ENCODE measurements at regions not wholly inside any gene's neighbourhood (a gene's known extent, or its start where the extent isn't known, plus 50 kb on each side); places are given as distances from the start of the nearest gene placed in this dataset.

GRCh38 chr2:173651891-173652290, 297.2 kb downstream of the CDCA7 start:
- WGBS: 97% methylated on average over 2 of the region's 2 CpGs
- TF ChIP-seq POLR2A (IDR thresholded peaks at IDR 0.05) (no peak), POLR2AphosphoS5 (IDR thresholded peaks at IDR 0.05) (no peak), CTCF (IDR thresholded peaks at IDR 0.05) (no peak)
- Histone ChIP-seq H3K27me3 (replicated peaks; ENCODE audit: insufficient read depth) (no peaks in the 10 kb centered on the region), H3K4me1 (replicated peaks) (no peaks in the 10 kb centered on the region), H3K36me3 (no peaks in the 10 kb centered on the region), H3K27ac (no peak overlapping the region), H3K9me3 (no peaks in the 10 kb centered on the region), H3K4me3 (no peak overlapping the region)
- intact Hi-C loops (cut with DNase I): no loop called here
- no peak for DNase-seq (ENCODE audit: low spot score)

DNA sequence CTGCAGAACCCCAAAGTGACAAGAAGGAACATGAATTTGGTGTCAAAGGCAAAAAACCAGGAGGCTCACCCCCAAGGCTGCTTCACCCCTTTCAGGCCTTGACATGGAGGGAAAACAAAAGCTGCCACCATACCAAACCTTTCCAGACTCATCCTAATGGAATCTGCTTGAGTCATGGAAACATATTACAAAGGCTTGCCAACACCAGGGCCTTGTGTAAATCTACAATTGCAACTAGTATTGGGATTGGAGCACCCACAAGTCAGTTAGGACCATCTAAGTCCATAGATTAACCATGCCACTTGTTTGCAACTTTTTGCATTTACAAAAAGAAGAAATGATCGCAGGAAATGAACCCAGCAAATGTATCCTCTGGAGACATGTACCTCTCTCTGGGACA, 297.6 kb downstream of the CDCA7 start:
- no peak overlapping the region for H3K27ac ChIP-seq
- no peak for TF ChIP-seq CTCF (IDR thresholded peaks at IDR 0.05)
- no peak for TF ChIP-seq POLR2AphosphoS5 (IDR thresholded peaks at IDR 0.05)
- TF ChIP-seq POLR2A (IDR thresholded peaks at IDR 0.05): no peak

DNA sequence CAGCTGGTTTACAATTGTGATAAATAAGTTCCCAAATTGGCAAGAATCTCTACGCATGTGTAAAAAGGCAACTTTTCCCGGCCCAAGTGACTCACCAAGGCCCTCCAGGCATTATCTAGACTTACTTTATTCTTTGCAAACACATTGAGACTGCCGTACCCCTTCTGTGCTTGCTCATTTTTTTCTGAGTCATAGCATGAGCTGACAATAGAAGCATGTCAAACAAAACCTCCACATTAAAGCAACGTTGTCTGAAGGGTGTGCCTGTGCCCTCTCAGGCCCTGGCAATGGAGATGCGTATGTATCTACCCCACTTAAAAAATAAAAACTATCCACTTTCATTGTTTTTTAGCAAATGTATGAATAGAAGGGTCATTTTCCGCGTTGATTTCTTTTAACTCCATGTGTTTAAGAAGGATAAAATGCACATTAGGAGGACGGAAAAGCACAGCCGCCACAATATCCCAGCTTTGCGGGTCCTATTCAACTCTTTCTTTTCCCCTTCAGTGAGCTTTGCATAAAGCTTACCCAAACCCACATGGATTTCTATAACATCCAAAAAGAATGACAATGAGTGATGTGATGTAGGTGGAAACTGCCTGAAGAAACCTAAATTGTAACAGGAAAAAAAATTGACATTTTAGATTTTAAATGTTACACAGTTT, 298.2 kb downstream of the CDCA7 start:
- Histone ChIP-seq H3K4me1 (replicated peaks) (no peaks in the 10 kb centered on the region), H3K27ac (no peak overlapping the region), H3K4me3 (no peak overlapping the region), H3K27me3 (replicated peaks; ENCODE audit: insufficient read depth) (no peaks in the 10 kb centered on the region), H3K9me3 (no peaks in the 10 kb centered on the region), H3K36me3 (no peaks in the 10 kb centered on the region)
- WGBS: 40% methylated on average over 10 of the region's 10 CpGs
- TF ChIP-seq POLR2AphosphoS5 (IDR thresholded peaks at IDR 0.05) (no peak), CTCF (IDR thresholded peaks at IDR 0.05) (no peak), POLR2A (IDR thresholded peaks at IDR 0.05) (no peak)
- DNase-seq (ENCODE audit: low spot score): peak; percentile 52
- intact Hi-C loops (cut with DNase I): no loop called here

More for the DNA sequence above, 297.6 kb downstream of the CDCA7 start:
- DNase-seq (ENCODE audit: low spot score): no peak
- Histone ChIP-seq H3K4me3 (no peak overlapping the region), H3K4me1 (replicated peaks) (no peaks in the 10 kb centered on the region), H3K27me3 (replicated peaks; ENCODE audit: insufficient read depth) (no peaks in the 10 kb centered on the region), H3K36me3 (no peaks in the 10 kb centered on the region), H3K9me3 (no peaks in the 10 kb centered on the region)
- 29% methylated on average over 1 of the region's 1 CpG for WGBS
- intact Hi-C loops (cut with DNase I): no loop called here

- Histone ChIP-seq H3K36me3 (no peaks in the 10 kb centered on the region), H3K4me3 (no peak overlapping the region), H3K27ac (no peak overlapping the region), H3K9me3 (no peaks in the 10 kb centered on the region), H3K27me3 (replicated peaks; ENCODE audit: insufficient read depth) (no peaks in the 10 kb centered on the region), H3K4me1 (replicated peaks) (no peaks in the 10 kb centered on the region)
- intact Hi-C loops (cut with DNase I): no loop called here
- no peak for DNase-seq (ENCODE audit: low spot score)
- 72% methylated on average over 6 of the region's 6 CpGs for WGBS
- TF ChIP-seq POLR2A (IDR thresholded peaks at IDR 0.05): no peak
- no peak for TF ChIP-seq POLR2AphosphoS5 (IDR thresholded peaks at IDR 0.05)
- no peak for TF ChIP-seq CTCF (IDR thresholded peaks at IDR 0.05)
Observed at GRCh38 chr2:173653432-173653805, 298.7 kb downstream of the CDCA7 start.

- Histone ChIP-seq H3K4me1 (replicated peaks) (no peaks in the 10 kb centered on the region), H3K36me3 (no peaks in the 10 kb centered on the region), H3K27me3 (replicated peaks; ENCODE audit: insufficient read depth) (no peaks in the 10 kb centered on the region), H3K9me3 (no peaks in the 10 kb centered on the region), H3K4me3 (no peak overlapping the region), H3K27ac (no peak overlapping the region)
- intact Hi-C loops (cut with DNase I): no loop called here
- DNase-seq (ENCODE audit: low spot score): no peak
- 65% methylated on average over 10 of the region's 10 CpGs for WGBS
- TF ChIP-seq CTCF (IDR thresholded peaks at IDR 0.05) (no peak), POLR2AphosphoS5 (IDR thresholded peaks at IDR 0.05) (no peak), POLR2A (IDR thresholded peaks at IDR 0.05) (no peak)
Observed at GRCh38 chr2:173654161-173654895, 299.7 kb downstream of the CDCA7 start.

Measured in prostate gland (tissue), 2 donors.